HEK293 (cell line): ENCODE measurements at regions not wholly inside any gene's neighbourhood (a gene's known extent, or its start where the extent isn't known, plus 50 kb on each side); places are given as distances from the start of the nearest gene placed in this dataset.

Experiments used
- CTCF ChIA-PET: fragments of 350-600 bp; formaldehyde crosslinking; extraction: SDS; loops from one replicate; lab custom pipeline; 2021; ENCODE audit warnings: antibody characterized with exemption; lab: Yijun Ruan, JAX
- POLR2A ChIA-PET: fragments of 300-600 bp; formaldehyde crosslinking; extraction: SDS; loops from one replicate; lab custom pipeline; 2020; ENCODE audit warnings: antibody characterized with exemption, inconsistent platforms; lab: Yijun Ruan, JAX
- H3K27ac ChIP-seq: fragments of 200-500 bp; sonication (Bioruptor generic); 2 replicates; pipeline ENCODE4 v1.5.1; 2014; ENCODE audit warnings: low read depth, low read length, control low read depth, inconsistent platforms; ENCODE audit errors: extremely low read depth
- H3K36me3 ChIP-seq, 2 experiments: fragments of 200-500 bp in 1 of 2; sonication (Bioruptor generic) in 1 of 2; 1 replicate in 1 of 2; 2 replicates in 1 of 2; pipeline ENCODE4 v1.5.1; 2014 to 2017; ENCODE audit warnings: inconsistent platforms in 2 of 2, low read length in 2 of 2; ENCODE audit not compliant: control insufficient read depth in 2 of 2, insufficient read depth in 1 of 2
- H3K4me1 ChIP-seq: fragments of 200-500 bp; sonication (Bioruptor generic); 2 replicates; pipeline ENCODE4 v1.5.1; 2014; ENCODE audit warnings: mild to moderate bottlenecking, low read length, inconsistent platforms; ENCODE audit not compliant: control insufficient read depth, insufficient read depth
- H3K4me3 ChIP-seq: 2 replicates; pipeline ENCODE4 v1.5.1; 2011; ENCODE audit warnings: low read depth, mild to moderate bottlenecking, control low read depth, low read length, moderate library complexity
- H3K9me3 ChIP-seq: fragments of 200-500 bp; sonication (Bioruptor generic); 2 replicates; pipeline ENCODE4 v1.5.1; 2014; ENCODE audit warnings: low read depth, low read length, inconsistent platforms; ENCODE audit not compliant: control insufficient read depth, insufficient read depth
- GFI1B ChIP-seq: fragments of 450-650 bp; formaldehyde crosslinking; IDR thresholded peaks from 2 replicates; pipeline ENCODE4 v1.5.1; 2016; ENCODE audit warnings: missing biosample characterization, missing genetic modification characterization
- GLI4 ChIP-seq: fragments of 450-650 bp; formaldehyde crosslinking; IDR thresholded peaks from 2 replicates; pipeline ENCODE4 v1.5.1; 2016; ENCODE audit warnings: missing biosample characterization, missing genetic modification characterization
- KLF10 ChIP-seq: fragments of 450-650 bp; IDR thresholded peaks from 2 replicates; pipeline ENCODE4 v1.5.1; 2018; ENCODE audit warnings: missing biosample characterization, mild to moderate bottlenecking, missing genetic modification characterization
- MZF1 ChIP-seq: fragments of 450-650 bp; formaldehyde crosslinking; IDR thresholded peaks from 2 replicates; pipeline ENCODE4 v1.5.1; 2017; ENCODE audit warnings: missing biosample characterization, missing genetic modification characterization, borderline replicate concordance
- SCRT1 ChIP-seq: fragments of 450-650 bp; formaldehyde crosslinking; IDR thresholded peaks from 2 replicates; pipeline ENCODE4 v1.5.1; 2016; ENCODE audit warnings: missing biosample characterization, missing genetic modification characterization, borderline replicate concordance
- SP2 ChIP-seq: fragments of 450-650 bp; formaldehyde crosslinking; IDR thresholded peaks from 2 replicates; pipeline ENCODE4 v1.5.1; 2016; ENCODE audit warnings: missing biosample characterization, missing genetic modification characterization
- SP7 ChIP-seq: fragments of 450-650 bp; formaldehyde crosslinking; IDR thresholded peaks from 2 replicates; pipeline ENCODE4 v1.5.1; 2016; ENCODE audit warnings: missing biosample characterization, missing genetic modification characterization
- ZBTB10 ChIP-seq: fragments of 450-650 bp; formaldehyde crosslinking; IDR thresholded peaks from 2 replicates; pipeline ENCODE4 v1.5.1; 2016; ENCODE audit warnings: missing biosample characterization, missing genetic modification characterization
- ZBTB21 ChIP-seq: fragments of 450-650 bp; formaldehyde crosslinking; IDR thresholded peaks from 2 replicates; pipeline ENCODE4 v1.5.1; 2017; ENCODE audit warnings: missing biosample characterization, missing genetic modification characterization
- ZFP41 ChIP-seq: fragments of 450-650 bp; formaldehyde crosslinking; IDR thresholded peaks from 2 replicates; pipeline ENCODE4 v1.5.1; 2016; ENCODE audit warnings: missing biosample characterization, missing genetic modification characterization, borderline replicate concordance
- ZNF132 ChIP-seq: fragments of 450-650 bp; formaldehyde crosslinking; IDR thresholded peaks from 2 replicates; pipeline ENCODE4 v1.5.1; 2017; ENCODE audit warnings: missing biosample characterization, missing genetic modification characterization, borderline replicate concordance
- ZNF16 ChIP-seq: fragments of 450-650 bp; formaldehyde crosslinking; IDR thresholded peaks from 2 replicates; pipeline ENCODE4 v1.5.1; 2016; ENCODE audit warnings: low read depth, missing biosample characterization, missing genetic modification characterization
- ZNF266 ChIP-seq: fragments of 450-650 bp; formaldehyde crosslinking; IDR thresholded peaks from 2 replicates; pipeline ENCODE4 v1.5.1; 2016; ENCODE audit warnings: missing biosample characterization, missing genetic modification characterization, low read depth
- ZNF280C ChIP-seq: fragments of 450-650 bp; formaldehyde crosslinking; IDR thresholded peaks from 2 replicates; pipeline ENCODE4 v1.5.1; 2016; ENCODE audit warnings: missing biosample characterization, missing genetic modification characterization
- ZNF391 ChIP-seq: fragments of 450-650 bp; formaldehyde crosslinking; IDR thresholded peaks from 2 replicates; pipeline ENCODE4 v1.5.1; 2016; ENCODE audit warnings: low read depth, missing biosample characterization, missing genetic modification characterization, borderline replicate concordance
- ZNF423 ChIP-seq: fragments of 450-650 bp; formaldehyde crosslinking; IDR thresholded peaks from 2 replicates; pipeline ENCODE4 v1.5.1; 2016; ENCODE audit warnings: missing biosample characterization, missing genetic modification characterization
- ZNF433 ChIP-seq: fragments of 450-650 bp; formaldehyde crosslinking; IDR thresholded peaks from 2 replicates; pipeline ENCODE4 v1.5.1; 2016; ENCODE audit warnings: missing biosample characterization, missing genetic modification characterization, low read depth
- ZNF555 ChIP-seq: fragments of 450-650 bp; formaldehyde crosslinking; conservative IDR thresholded peaks from 2 replicates; pipeline ENCODE4 v1.5.1; 2017; ENCODE audit warnings: missing biosample characterization, mild to moderate bottlenecking, missing genetic modification characterization, inconsistent platforms
- ZNF571 ChIP-seq: fragments of 450-650 bp; formaldehyde crosslinking; IDR thresholded peaks from 2 replicates; pipeline ENCODE4 v1.5.0; 2017; ENCODE audit warnings: missing biosample characterization, missing genetic modification characterization
- ZNF585B ChIP-seq: fragments of 450-650 bp; formaldehyde crosslinking; IDR thresholded peaks from 2 replicates; pipeline ENCODE4 v1.5.1; 2016; ENCODE audit warnings: missing biosample characterization, missing genetic modification characterization
- ZNF629 ChIP-seq: fragments of 450-650 bp; formaldehyde crosslinking; IDR thresholded peaks from 2 replicates; pipeline ENCODE4 v1.5.1; 2017; ENCODE audit warnings: missing biosample characterization, missing genetic modification characterization
- ZNF660 ChIP-seq: fragments of 450-650 bp; IDR thresholded peaks from 2 replicates; pipeline ENCODE4 v1.5.1; 2018; ENCODE audit warnings: missing biosample characterization, mild to moderate bottlenecking, missing genetic modification characterization
- ZNF677 ChIP-seq: fragments of 450-650 bp; IDR thresholded peaks from 2 replicates; pipeline ENCODE4 v1.5.0; 2018; ENCODE audit warnings: missing biosample characterization, mild to moderate bottlenecking, missing genetic modification characterization, moderate library complexity
- ZNF704 ChIP-seq: fragments of 450-650 bp; formaldehyde crosslinking; IDR thresholded peaks from 2 replicates; pipeline ENCODE4 v1.5.1; 2016; ENCODE audit warnings: missing biosample characterization, missing genetic modification characterization
- ZNF747 ChIP-seq: fragments of 450-650 bp; formaldehyde crosslinking; IDR thresholded peaks from 2 replicates; pipeline ENCODE4 v1.5.1; 2016; ENCODE audit warnings: missing biosample characterization, missing genetic modification characterization
- ZNF785 ChIP-seq: fragments of 450-650 bp; formaldehyde crosslinking; IDR thresholded peaks from 2 replicates; pipeline ENCODE4 v1.5.1; 2016; ENCODE audit warnings: missing biosample characterization, missing genetic modification characterization
- ZSCAN16 ChIP-seq: fragments of 450-650 bp; formaldehyde crosslinking; IDR thresholded peaks from 2 replicates; pipeline ENCODE4 v1.5.1; 2016; ENCODE audit warnings: missing biosample characterization, missing genetic modification characterization
- ZSCAN30 ChIP-seq: fragments of 450-650 bp; IDR thresholded peaks from 2 replicates; pipeline ENCODE4 v1.5.1; 2018; ENCODE audit warnings: missing biosample characterization, mild to moderate bottlenecking, missing genetic modification characterization, moderate library complexity

GRCh38 chr13:76703216-76703615 is 183.0 kb downstream of the KCTD12 start:
- Histone ChIP-seq H3K27ac (no peak overlapping the region), H3K4me3 (no peak overlapping the region), H3K4me1 (no peaks in the 10 kb centered on the region), H3K36me3 (no peaks in the 10 kb centered on the region), H3K9me3 (no peaks in the 10 kb centered on the region)
- TF ChIP-seq MZF1 (tag by site-specific recombination): no peak
- no peak for TF ChIP-seq ZNF660 (tag by site-specific recombination)
- POLR2A ChIA-PET: no interaction called here
- CTCF ChIA-PET: no interaction called here

- H3K36me3 ChIP-seq: no peaks in the 10 kb centered on the region
- H3K4me1 ChIP-seq: no peaks in the 10 kb centered on the region
- ChIA-PET CTCF (interaction anchor here (0.6 kb wide), 1 partner anchor 420 kb away, joined by 3 read pairs; no protein-coding TSS in a partner anchor), POLR2A (no interaction called here)
- no peaks in the 10 kb centered on the region for H3K9me3 ChIP-seq
- H3K27ac ChIP-seq: no peak overlapping the region
- no peak overlapping the region for H3K4me3 ChIP-seq
- TF ChIP-seq KLF10 (tag by site-specific recombination) (no peak), ZNF266 (no peak), ZSCAN30 (tag by site-specific recombination) (no peak), ZNF391 (tag by site-specific recombination) (no peak), ZNF423 (tag by site-specific recombination) (no peak), ZNF704 (tag by site-specific recombination) (no peak)
These were observed 188.9 kb downstream of the KCTD12 start for GRCh38 chr13:76697288-76697687.

- POLR2A ChIA-PET: no interaction called here
- no peaks in the 10 kb centered on the region for H3K36me3 ChIP-seq
- no peak overlapping the region for H3K27ac ChIP-seq
- CTCF ChIA-PET: no interaction called here
- TF ChIP-seq SCRT1 (tag by site-specific recombination): no peak
- no peak for TF ChIP-seq ZNF747 (tag by site-specific recombination)
- no peak for TF ChIP-seq ZNF571 (tag by site-specific recombination)
- TF ChIP-seq ZNF433 (tag by site-specific recombination): no peak
- no peak for TF ChIP-seq ZNF16 (tag by site-specific recombination)
- TF ChIP-seq ZNF555: no peak
- no peak for TF ChIP-seq ZNF585B (tag by site-specific recombination)
- no peak for TF ChIP-seq ZNF132 (tag by site-specific recombination)
- TF ChIP-seq ZBTB10 (tag by site-specific recombination): no peak
- TF ChIP-seq ZNF785 (tag by site-specific recombination): no peak
- TF ChIP-seq GFI1B (tag by site-specific recombination): no peak
- no peak for TF ChIP-seq SP7 (tag by site-specific recombination)
- no peak for TF ChIP-seq ZFP41 (tag by site-specific recombination)
- TF ChIP-seq GLI4: no peak
- TF ChIP-seq ZBTB21 (tag by site-specific recombination): no peak
- no peak for TF ChIP-seq ZSCAN16 (tag by site-specific recombination)
- TF ChIP-seq ZNF280C (tag by site-specific recombination): no peak
- TF ChIP-seq ZNF677 (tag by site-specific recombination): no peak
- TF ChIP-seq ZNF629 (tag by site-specific recombination): no peak
- no peak for TF ChIP-seq SP2
- no peak overlapping the region for H3K4me3 ChIP-seq
- no peaks in the 10 kb centered on the region for H3K4me1 ChIP-seq
- H3K9me3 ChIP-seq: no peaks in the 10 kb centered on the region
These were observed 189.8 kb downstream of the KCTD12 start for GRCh38 chr13:76696370-76696769.
